ENCODE measurements at regions not wholly inside any gene's neighbourhood (a gene's known extent, or its start where the extent isn't known, plus 50 kb on each side); places are given as distances from the start of the nearest gene placed in this dataset.

GRCh38 chr2:195496991-195497390 is 160.0 kb upstream of the SLC39A10 start:
- no peak for TF ChIP-seq POLR2A (IDR thresholded peaks at IDR 0.05)
- TF ChIP-seq, protein P1, sequence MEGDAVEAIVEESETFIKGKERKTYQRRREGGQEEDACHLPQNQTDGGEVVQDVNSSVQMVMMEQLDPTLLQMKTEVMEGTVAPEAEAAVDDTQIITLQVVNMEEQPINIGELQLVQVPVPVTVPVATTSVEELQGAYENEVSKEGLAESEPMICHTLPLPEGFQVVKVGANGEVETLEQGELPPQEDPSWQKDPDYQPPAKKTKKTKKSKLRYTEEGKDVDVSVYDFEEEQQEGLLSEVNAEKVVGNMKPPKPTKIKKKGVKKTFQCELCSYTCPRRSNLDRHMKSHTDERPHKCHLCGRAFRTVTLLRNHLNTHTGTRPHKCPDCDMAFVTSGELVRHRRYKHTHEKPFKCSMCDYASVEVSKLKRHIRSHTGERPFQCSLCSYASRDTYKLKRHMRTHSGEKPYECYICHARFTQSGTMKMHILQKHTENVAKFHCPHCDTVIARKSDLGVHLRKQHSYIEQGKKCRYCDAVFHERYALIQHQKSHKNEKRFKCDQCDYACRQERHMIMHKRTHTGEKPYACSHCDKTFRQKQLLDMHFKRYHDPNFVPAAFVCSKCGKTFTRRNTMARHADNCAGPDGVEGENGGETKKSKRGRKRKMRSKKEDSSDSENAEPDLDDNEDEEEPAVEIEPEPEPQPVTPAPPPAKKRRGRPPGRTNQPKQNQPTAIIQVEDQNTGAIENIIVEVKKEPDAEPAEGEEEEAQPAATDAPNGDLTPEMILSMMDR (IDR thresholded peaks at IDR 0.05): no peak
- no peak for TF ChIP-seq POLR2AphosphoS5 (IDR thresholded peaks at IDR 0.05)

Data from suprapubic skin (tissue), 4 donors.